ENCODE measurements at regions not wholly inside any gene's neighbourhood (a gene's known extent, or its start where the extent isn't known, plus 50 kb on each side); places are given as distances from the start of the nearest gene placed in this dataset.

DNA sequence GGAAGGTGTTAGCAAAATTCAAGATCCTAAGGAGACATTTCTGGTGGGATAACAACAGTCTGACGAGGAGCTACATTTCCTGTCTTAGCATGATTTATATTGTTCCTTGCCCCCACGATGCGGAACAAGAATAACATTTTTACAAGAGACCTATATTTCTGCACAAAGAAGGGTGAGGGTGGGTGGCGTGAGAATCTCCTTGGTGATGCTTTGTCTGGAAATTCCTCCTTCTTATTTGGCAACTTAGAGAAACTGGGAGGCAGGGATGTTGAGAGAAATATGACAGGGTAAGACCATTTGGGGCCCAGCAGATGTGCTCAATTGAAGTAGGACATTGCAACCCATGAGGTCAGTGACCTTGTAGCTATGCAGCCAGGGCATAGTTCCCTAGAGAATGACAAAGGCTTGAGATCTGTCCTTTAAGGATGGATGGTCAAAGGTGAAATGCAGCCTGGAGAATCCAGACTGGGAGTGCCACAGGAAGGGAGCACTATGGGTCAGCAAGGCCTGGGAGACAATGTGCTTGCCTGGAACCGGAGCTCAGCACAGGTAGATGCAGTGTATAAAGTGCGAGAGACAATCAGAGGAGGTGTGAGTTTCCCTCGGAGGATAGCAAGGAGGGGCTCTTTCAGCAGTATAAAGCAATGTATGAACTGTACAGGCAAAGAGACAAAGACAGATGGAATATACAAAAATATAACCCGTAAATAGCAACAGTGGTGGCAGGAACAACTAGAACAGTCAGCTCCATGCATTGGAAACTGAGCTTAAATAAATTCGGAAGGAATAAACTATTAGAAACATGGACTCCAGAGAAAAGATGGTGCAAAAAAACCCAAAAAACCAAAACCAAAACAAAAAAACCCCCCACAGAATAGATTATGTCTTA, 317.6 kb upstream of the TBL1XR1 start:
- no peak for DNase-seq

GRCh38 chr3:177515786-177516157, 318.5 kb upstream of the TBL1XR1 start:
- no peak for TF ChIP-seq CTCF (IDR thresholded peaks at IDR 0.05)
- DNase-seq, result no peak
- intact Hi-C loops (cut with DNase I), result no loop called here
- peaks cover 40% of the 10 kb centered on the region for H3K4me1 ChIP-seq
- no peaks in the 10 kb centered on the region for H3K36me3 ChIP-seq (ENCODE audit: insufficient read depth in 1 of 2, low read depth in 1 of 2)
- H3K4me3 ChIP-seq, result no peak overlapping the region
- no peak overlapping the region for H3K27ac ChIP-seq
- no peaks in the 10 kb centered on the region for H3K27me3 ChIP-seq (ENCODE audit: insufficient read depth in 3 of 3, low read length in 2 of 3)
- 22 to 35% (median 26%) methylated on average over 3 of the region's 3 CpGs for WGBS, 3 donors
- no peak for ATAC-seq
- H3K9me3 ChIP-seq, result no peaks in the 10 kb centered on the region

More for the DNA sequence above, 317.6 kb upstream of the TBL1XR1 start:
- intact Hi-C loops (cut with DNase I), result no loop called here
- H3K9me3 ChIP-seq, result no peaks in the 10 kb centered on the region
- H3K27ac ChIP-seq, result no peak overlapping the region
- H3K4me3 ChIP-seq, result no peak overlapping the region
- peaks cover 47% of the 10 kb centered on the region for H3K4me1 ChIP-seq
- TF ChIP-seq CTCF (IDR thresholded peaks at IDR 0.05), result no peak
- no peaks in the 10 kb centered on the region for H3K27me3 ChIP-seq (ENCODE audit: insufficient read depth in 3 of 3, low read length in 2 of 3)
- 75 to 80% (median 75%) methylated on average over 9 of the region's 9 CpGs for WGBS, 3 donors
- H3K36me3 ChIP-seq (ENCODE audit: insufficient read depth in 1 of 2, low read depth in 1 of 2), result no peaks in the 10 kb centered on the region
- peak in 1 of 4 donors; percentile 21 for ATAC-seq

DNA sequence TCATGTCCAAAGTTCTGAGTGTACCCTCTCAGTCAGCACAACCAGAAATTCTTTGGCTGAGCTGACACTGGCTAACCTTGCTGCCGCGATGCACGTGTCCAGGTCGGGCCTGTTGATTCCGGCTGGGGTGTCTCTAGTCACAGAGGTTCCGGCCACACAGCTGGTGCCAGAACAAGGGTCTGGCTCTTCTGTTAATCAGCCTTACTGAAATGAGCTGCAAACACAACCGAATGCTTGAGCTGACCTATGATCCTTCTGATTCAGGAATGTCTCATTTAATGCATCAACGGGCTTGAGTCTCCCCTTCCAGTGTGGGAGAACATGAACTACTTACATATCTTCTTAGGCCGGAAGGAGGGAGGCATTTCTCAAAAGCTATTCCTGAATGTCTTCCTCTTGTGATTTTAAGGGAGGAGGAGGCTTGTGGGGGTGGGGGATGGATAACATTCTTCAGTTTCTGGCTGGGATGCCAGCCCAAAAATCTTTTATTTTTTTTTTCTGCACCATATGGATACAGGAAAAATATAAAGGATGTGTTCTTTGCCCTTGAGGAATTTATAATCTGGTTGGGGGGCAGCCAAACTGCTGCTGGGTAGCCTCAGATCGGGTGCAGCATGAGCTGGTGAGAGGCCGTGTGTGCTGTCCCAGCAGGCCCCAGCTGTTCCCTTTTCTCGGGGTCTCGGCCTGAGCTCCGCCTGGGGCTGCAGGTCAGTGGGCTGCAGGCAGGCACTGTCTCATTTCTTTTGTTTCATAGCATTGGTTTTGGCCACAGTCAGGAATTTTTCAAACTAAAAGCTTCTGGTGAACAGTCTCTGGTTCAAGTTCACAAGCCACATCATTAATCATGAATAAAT, 319.1 kb upstream of the TBL1XR1 start:
- intact Hi-C loops (cut with DNase I), result no loop called here
- DNase-seq, result peak; percentile 30 to 65
- peak overlapping the region; percentile 39 for H3K27ac ChIP-seq
- 18 to 22% (median 19%) methylated on average over 14 of the region's 14 CpGs for WGBS, 3 donors
- peaks cover 36% of the 10 kb centered on the region for H3K4me1 ChIP-seq
- no peaks in the 10 kb centered on the region for H3K9me3 ChIP-seq
- TF ChIP-seq CTCF (IDR thresholded peaks at IDR 0.05), result no peak
- no peaks in the 10 kb centered on the region for H3K36me3 ChIP-seq (ENCODE audit: insufficient read depth in 1 of 2, low read depth in 1 of 2)
- peak; percentile 65 to 86 (median 78) for ATAC-seq
- no peaks in the 10 kb centered on the region for H3K27me3 ChIP-seq (ENCODE audit: insufficient read depth in 3 of 3, low read length in 2 of 3)
- H3K4me3 ChIP-seq, result no peak overlapping the region

GRCh38 chr3:177517906-177518305, 320.6 kb upstream of the TBL1XR1 start:
- no peak for TF ChIP-seq CTCF (IDR thresholded peaks at IDR 0.05)
- WGBS, 3 donors, result 90 to 99% (median 98%) methylated on average over 2 of the region's 2 CpGs
- no peak overlapping the region for H3K27ac ChIP-seq
- H3K9me3 ChIP-seq, result no peaks in the 10 kb centered on the region
- H3K4me1 ChIP-seq, result peaks cover 37% of the 10 kb centered on the region
- DNase-seq (no peak), ATAC-seq (no peak)
- intact Hi-C loops (cut with DNase I), result no loop called here
- H3K36me3 ChIP-seq (ENCODE audit: insufficient read depth in 1 of 2, low read depth in 1 of 2), result no peaks in the 10 kb centered on the region
- no peak overlapping the region for H3K4me3 ChIP-seq
- H3K27me3 ChIP-seq (ENCODE audit: insufficient read depth in 3 of 3, low read length in 2 of 3), result no peaks in the 10 kb centered on the region
